OCI-LY1 (cell line): ENCODE measurements at regions not wholly inside any gene's neighbourhood (a gene's known extent, or its start where the extent isn't known, plus 50 kb on each side); places are given as distances from the start of the nearest gene placed in this dataset.

ENCODE experiments used
- H2AFZ ChIP-seq: fragments of 200-600 bp; sonication (generic), shearing (Covaris generic); 2 replicates; pipeline ENCODE4 v1.6.0; 2014; ENCODE audit warnings: antibody characterized with exemption, mild to moderate bottlenecking, low read length
- H3F3A ChIP-seq: fragments of 200-600 bp; sonication (generic), shearing (Covaris generic); 2 replicates; pipeline ENCODE4 v1.6.0; 2014; ENCODE audit warnings: mild to moderate bottlenecking, antibody characterized with exemption, low read length, moderate library complexity; ENCODE audit not compliant: insufficient read depth
- H3K27ac ChIP-seq: fragments of 200-600 bp; sonication (generic); 2 replicates; pipeline ENCODE4 v1.5.1; 2014; ENCODE audit warnings: low read length, mixed run types, mild to moderate bottlenecking, low read depth; ENCODE audit not compliant: poor library complexity, severe bottlenecking
- H3K27me3 ChIP-seq: fragments of 200-600 bp; sonication (generic); 2 replicates; pipeline ENCODE4 v1.6.0; 2014; ENCODE audit warnings: antibody characterized with exemption, mild to moderate bottlenecking, low read length, moderate library complexity; ENCODE audit not compliant: insufficient read depth
- H3K36me3 ChIP-seq: fragments of 200-600 bp; sonication (generic); 2 replicates; pipeline ENCODE4 v1.6.1; 2014; ENCODE audit warnings: mild to moderate bottlenecking, antibody characterized with exemption, low read length, moderate library complexity, mixed read lengths; ENCODE audit not compliant: insufficient read depth
- H3K4me1 ChIP-seq: fragments of 200-600 bp; sonication (generic); 2 replicates; pipeline ENCODE4 v1.5.1; 2014; ENCODE audit warnings: mild to moderate bottlenecking, low read length, moderate library complexity; ENCODE audit not compliant: insufficient read depth, severe bottlenecking
- H3K4me2 ChIP-seq: fragments of 200-600 bp; sonication (generic), shearing (Covaris generic); 2 replicates; pipeline ENCODE4 v1.6.1; 2014; ENCODE audit warnings: low read length
- H3K4me3 ChIP-seq: fragments of 200-600 bp; sonication (generic); 2 replicates; pipeline ENCODE4 v1.5.1; 2014; ENCODE audit warnings: low read length, low read depth, mild to moderate bottlenecking, mixed read lengths; ENCODE audit not compliant: poor library complexity, severe bottlenecking
- H3K79me2 ChIP-seq: fragments of 200-600 bp; shearing (Covaris generic); 2 replicates; pipeline ENCODE4 v1.6.1; 2016; ENCODE audit warnings: mixed run types, low read length, mixed read lengths; ENCODE audit not compliant: insufficient read depth
- H3K9ac ChIP-seq: fragments of 200-600 bp; sonication (generic), shearing (Covaris generic); 2 replicates; pipeline ENCODE4 v1.6.1; 2014; ENCODE audit warnings: mild to moderate bottlenecking, low read length, mixed read lengths
- H3K9me2 ChIP-seq: fragments of 200-600 bp; sonication (generic), shearing (Covaris generic); 2 replicates; pipeline ENCODE4 v1.6.1; 2014; ENCODE audit warnings: low read depth, mild to moderate bottlenecking, low read length, mixed read lengths
- H3K9me3 ChIP-seq: fragments of 200-600 bp; shearing (Covaris generic); 2 replicates; pipeline ENCODE4 v1.6.1; 2014; ENCODE audit warnings: low read length, mixed read lengths
- H4K20me1 ChIP-seq: fragments of 200-600 bp; sonication (generic), shearing (Covaris generic); 2 replicates; pipeline ENCODE4 v1.6.0; 2016; ENCODE audit warnings: mild to moderate bottlenecking, low read length; ENCODE audit not compliant: insufficient read depth
- CTCF ChIP-seq: fragments of 200-600 bp; sonication (generic), shearing (Covaris generic); IDR thresholded peaks from 2 replicates; pipeline ENCODE4 v1.5.1; 2017; ENCODE audit warnings: mild to moderate bottlenecking, antibody characterized with exemption, low read length, moderate library complexity, mixed read lengths
- EZH2 ChIP-seq: fragments of 200-600 bp; sonication (generic), shearing (Covaris generic); IDR thresholded peaks from 2 replicates; pipeline ENCODE4 v1.8.0; 2017; ENCODE audit warnings: borderline replicate concordance, mixed run types, mild to moderate bottlenecking, antibody characterized with exemption, low read length, moderate library complexity, mixed read lengths

GRCh38 chr1:104785575-104786187 lies 1036.0 kb downstream of the AMY1C start:
- no peak for TF ChIP-seq CTCF
- no peak for TF ChIP-seq EZH2
- H3F3A ChIP-seq = no peaks in the 10 kb centered on the region
- H3K4me2 ChIP-seq = no peak overlapping the region
- no peaks in the 10 kb centered on the region for H3K27me3 ChIP-seq
- no peak overlapping the region for H3K9ac ChIP-seq
- H3K9me3 ChIP-seq = peaks cover 7% of the 10 kb centered on the region; the same call in 1 of the 2 replicates
- no peaks in the 10 kb centered on the region for H3K9me2 ChIP-seq
- no peak overlapping the region for H3K4me3 ChIP-seq
- peaks cover 12% of the 10 kb centered on the region for H3K4me1 ChIP-seq
- no peaks in the 10 kb centered on the region for H3K79me2 ChIP-seq
- H3K36me3 ChIP-seq = no peaks in the 10 kb centered on the region
- H2AFZ ChIP-seq = no peak overlapping the region
- H4K20me1 ChIP-seq = no peaks in the 10 kb centered on the region
- no peak overlapping the region for H3K27ac ChIP-seq

- TF ChIP-seq CTCF = no peak
- TF ChIP-seq EZH2 = no peak
- H3K36me3 ChIP-seq = no peaks in the 10 kb centered on the region
- peaks cover 7% of the 10 kb centered on the region; the same call in 1 of the 2 replicates for H3K9me3 ChIP-seq
- H3F3A ChIP-seq = no peaks in the 10 kb centered on the region; the same call in 1 of the 2 replicates
- H3K4me1 ChIP-seq = no peaks in the 10 kb centered on the region
- H2AFZ ChIP-seq = no peak overlapping the region
- no peak overlapping the region for H3K4me3 ChIP-seq
- no peaks in the 10 kb centered on the region for H3K27me3 ChIP-seq
- H3K4me2 ChIP-seq = no peak overlapping the region
- H4K20me1 ChIP-seq = no peaks in the 10 kb centered on the region
- H3K79me2 ChIP-seq = no peaks in the 10 kb centered on the region
- H3K27ac ChIP-seq = no peak overlapping the region
- H3K9me2 ChIP-seq = no peaks in the 10 kb centered on the region
- H3K9ac ChIP-seq = no peak overlapping the region
Observed at GRCh38 chr1:104787866-104788510, 1038.3 kb downstream of the AMY1C start.

GRCh38 chr1:104791030-104791429 lies 1041.3 kb downstream of the AMY1C start:
- no peaks in the 10 kb centered on the region for H3K27me3 ChIP-seq
- H3F3A ChIP-seq = no peaks in the 10 kb centered on the region; the same call in 1 of the 2 replicates
- H3K4me1 ChIP-seq = no peaks in the 10 kb centered on the region
- H3K9me3 ChIP-seq = peaks cover 10% of the 10 kb centered on the region; the same call in 1 of the 2 replicates
- H3K27ac ChIP-seq = no peak overlapping the region
- peak overlapping the region; percentile 60; the same call in 1 of the 2 replicates for H2AFZ ChIP-seq
- no peaks in the 10 kb centered on the region for H3K9me2 ChIP-seq
- no peaks in the 10 kb centered on the region for H4K20me1 ChIP-seq
- TF ChIP-seq CTCF = no peak
- TF ChIP-seq EZH2 = no peak
- no peak overlapping the region for H3K4me2 ChIP-seq
- H3K36me3 ChIP-seq = no peaks in the 10 kb centered on the region
- no peak overlapping the region for H3K9ac ChIP-seq
- H3K4me3 ChIP-seq = no peak overlapping the region
- no peaks in the 10 kb centered on the region for H3K79me2 ChIP-seq
